ENCODE measurements at regions not wholly inside any gene's neighbourhood (a gene's known extent, or its start where the extent isn't known, plus 50 kb on each side); places are given as distances from the start of the nearest gene placed in this dataset.
"Not testable (repeated sequence)": the region's sequence is repeated elsewhere in the genome, so short reads cannot be mapped to it uniquely, and the experiment has no call there.

- Histone ChIP-seq H3K9me3 (ENCODE audit: control insufficient read depth in 1 of 2, insufficient read depth in 1 of 2, low read length in 2 of 2) (peaks cover 0 to 4% of the 10 kb centered on the region in 2 experiments), H3K4me3 (ENCODE audit: low read length) (no peak overlapping the region), H3K4me1 (ENCODE audit: insufficient read depth, low read length) (no peaks in the 10 kb centered on the region), H3K36me3 (ENCODE audit: insufficient read depth, low read length) (no peaks in the 10 kb centered on the region), H3K27ac (ENCODE audit: low read depth in 1 of 2, low read length in 2 of 2) (no peak overlapping the region), H3K27me3 (ENCODE audit: control insufficient read depth in 1 of 2, insufficient read depth in 2 of 2, low read length in 2 of 2) (no peaks in the 10 kb centered on the region)
- POLR2A ChIA-PET, result no interaction called here
- H3K4me1 Mint-ChIP-seq (ENCODE audit: low read depth), result no peaks in the 10 kb centered on the region
- no peak for TF ChIP-seq CTCF (IDR thresholded peaks at IDR 0.05)
- H3K9me3 Mint-ChIP-seq, result peaks cover 12% of the 10 kb centered on the region
- H3K27me3 Mint-ChIP-seq, result peaks cover 14% of the 10 kb centered on the region
- no peak overlapping the region for H3K4me3 Mint-ChIP-seq
- no peaks in the 10 kb centered on the region for H3K36me3 Mint-ChIP-seq (ENCODE audit: low read depth)
- intact Hi-C loops (cut with DNase I, micrococcal nuclease), result no loop called here
- CTCF ChIA-PET, result no interaction called here
- no peak overlapping the region for H3K27ac Mint-ChIP-seq
- no peak for DNase-seq
- no peak for ATAC-seq (ENCODE audit: poor library complexity)
These were observed 614.4 kb downstream of the KCTD12 start for GRCh38 chr13:76271728-76272232.

GRCh38 chr13:76268307-76268706 lies 617.9 kb downstream of the KCTD12 start:
- Mint-ChIP-seq H3K9me3 (peaks cover 12% of the 10 kb centered on the region), H3K27me3 (peaks cover 14% of the 10 kb centered on the region)
- H3K4me1 ChIP-seq (ENCODE audit: insufficient read depth, low read length); H3K9me3 ChIP-seq (ENCODE audit: control insufficient read depth in 1 of 2, insufficient read depth in 1 of 2, low read length in 2 of 2); CTCF ChIA-PET; H3K4me3 ChIP-seq (ENCODE audit: low read length); H3K27ac Mint-ChIP-seq; DNase-seq; H3K27me3 ChIP-seq (ENCODE audit: control insufficient read depth in 1 of 2, insufficient read depth in 2 of 2, low read length in 2 of 2); H3K36me3 ChIP-seq (ENCODE audit: insufficient read depth, low read length); H3K27ac ChIP-seq (ENCODE audit: low read depth in 1 of 2, low read length in 2 of 2); H3K4me3 Mint-ChIP-seq; POLR2A ChIA-PET; ATAC-seq (ENCODE audit: poor library complexity); H3K4me1 Mint-ChIP-seq (ENCODE audit: low read depth); intact Hi-C loops (cut with DNase I, micrococcal nuclease); H3K36me3 Mint-ChIP-seq (ENCODE audit: low read depth): not testable (repeated sequence)

GRCh38 chr13:76267216-76267615 lies 619.0 kb downstream of the KCTD12 start:
- H3K4me3 Mint-ChIP-seq, result no peak overlapping the region
- Histone ChIP-seq H3K4me1 (ENCODE audit: insufficient read depth, low read length) (no peaks in the 10 kb centered on the region), H3K27me3 (ENCODE audit: control insufficient read depth in 1 of 2, insufficient read depth in 2 of 2, low read length in 2 of 2) (no peaks in the 10 kb centered on the region), H3K4me3 (ENCODE audit: low read length) (no peak overlapping the region), H3K27ac (ENCODE audit: low read depth in 1 of 2, low read length in 2 of 2) (no peak overlapping the region), H3K36me3 (ENCODE audit: insufficient read depth, low read length) (no peaks in the 10 kb centered on the region), H3K9me3 (ENCODE audit: control insufficient read depth in 1 of 2, insufficient read depth in 1 of 2, low read length in 2 of 2) (peaks cover 0 to 4% of the 10 kb centered on the region in 2 experiments)
- H3K27me3 Mint-ChIP-seq, result peaks cover 12% of the 10 kb centered on the region
- no peak overlapping the region for H3K27ac Mint-ChIP-seq
- intact Hi-C loops (cut with DNase I, micrococcal nuclease), result no loop called here
- CTCF ChIA-PET, result no interaction called here
- no peak for DNase-seq
- no peaks in the 10 kb centered on the region for H3K4me1 Mint-ChIP-seq (ENCODE audit: low read depth)
- POLR2A ChIA-PET, result no interaction called here
- H3K36me3 Mint-ChIP-seq (ENCODE audit: low read depth), result no peaks in the 10 kb centered on the region
- no peak for TF ChIP-seq CTCF (IDR thresholded peaks at IDR 0.05)
- H3K9me3 Mint-ChIP-seq, result peaks cover 9% of the 10 kb centered on the region
- no peak for ATAC-seq (ENCODE audit: poor library complexity)

GRCh38 chr13:76266561-76266960 lies 619.6 kb downstream of the KCTD12 start:
- DNase-seq (no peak), ATAC-seq (ENCODE audit: poor library complexity) (no peak)
- no peaks in the 10 kb centered on the region for H3K9me3 ChIP-seq (ENCODE audit: control insufficient read depth in 1 of 2, insufficient read depth in 1 of 2, low read length in 2 of 2)
- no peak overlapping the region for H3K4me3 ChIP-seq (ENCODE audit: low read length)
- no peak overlapping the region for H3K27ac ChIP-seq (ENCODE audit: low read depth in 1 of 2, low read length in 2 of 2)
- Mint-ChIP-seq H3K9me3 (peaks cover 7% of the 10 kb centered on the region), H3K36me3 (ENCODE audit: low read depth) (no peaks in the 10 kb centered on the region), H3K27me3 (peaks cover 9% of the 10 kb centered on the region), H3K27ac (no peak overlapping the region), H3K4me1 (ENCODE audit: low read depth) (no peaks in the 10 kb centered on the region), H3K4me3 (no peak overlapping the region)
- TF ChIP-seq CTCF (IDR thresholded peaks at IDR 0.05), result no peak
- H3K27me3 ChIP-seq (ENCODE audit: control insufficient read depth in 1 of 2, insufficient read depth in 2 of 2, low read length in 2 of 2), result no peaks in the 10 kb centered on the region
- CTCF ChIA-PET, result no interaction called here
- POLR2A ChIA-PET, result no interaction called here
- H3K4me1 ChIP-seq (ENCODE audit: insufficient read depth, low read length), result no peaks in the 10 kb centered on the region
- intact Hi-C loops (cut with DNase I, micrococcal nuclease), result no loop called here
- H3K36me3 ChIP-seq (ENCODE audit: insufficient read depth, low read length), result no peaks in the 10 kb centered on the region
